GM04503 (cell line): ENCODE measurements at regions not wholly inside any gene's neighbourhood (a gene's known extent, or its start where the extent isn't known, plus 50 kb on each side); places are given as distances from the start of the nearest gene placed in this dataset.
A peak's percentile ranks its signal among the peaks of the same experiment; 100 is the strongest.
"Not testable (repeated sequence)": the region's sequence is repeated elsewhere in the genome, so short reads cannot be mapped to it uniquely, and the experiment has no call there.

Experiments used
- DNase-seq: peaks from one replicate; pipeline ENCODE4 v3.0.0-alpha.2; 2012; ENCODE audit warnings: low read depth

- DNase-seq = no peak
These were observed 54.0 kb upstream of the ANKRD28 start for GRCh38 chr3:15851735-15852134.

DNA sequence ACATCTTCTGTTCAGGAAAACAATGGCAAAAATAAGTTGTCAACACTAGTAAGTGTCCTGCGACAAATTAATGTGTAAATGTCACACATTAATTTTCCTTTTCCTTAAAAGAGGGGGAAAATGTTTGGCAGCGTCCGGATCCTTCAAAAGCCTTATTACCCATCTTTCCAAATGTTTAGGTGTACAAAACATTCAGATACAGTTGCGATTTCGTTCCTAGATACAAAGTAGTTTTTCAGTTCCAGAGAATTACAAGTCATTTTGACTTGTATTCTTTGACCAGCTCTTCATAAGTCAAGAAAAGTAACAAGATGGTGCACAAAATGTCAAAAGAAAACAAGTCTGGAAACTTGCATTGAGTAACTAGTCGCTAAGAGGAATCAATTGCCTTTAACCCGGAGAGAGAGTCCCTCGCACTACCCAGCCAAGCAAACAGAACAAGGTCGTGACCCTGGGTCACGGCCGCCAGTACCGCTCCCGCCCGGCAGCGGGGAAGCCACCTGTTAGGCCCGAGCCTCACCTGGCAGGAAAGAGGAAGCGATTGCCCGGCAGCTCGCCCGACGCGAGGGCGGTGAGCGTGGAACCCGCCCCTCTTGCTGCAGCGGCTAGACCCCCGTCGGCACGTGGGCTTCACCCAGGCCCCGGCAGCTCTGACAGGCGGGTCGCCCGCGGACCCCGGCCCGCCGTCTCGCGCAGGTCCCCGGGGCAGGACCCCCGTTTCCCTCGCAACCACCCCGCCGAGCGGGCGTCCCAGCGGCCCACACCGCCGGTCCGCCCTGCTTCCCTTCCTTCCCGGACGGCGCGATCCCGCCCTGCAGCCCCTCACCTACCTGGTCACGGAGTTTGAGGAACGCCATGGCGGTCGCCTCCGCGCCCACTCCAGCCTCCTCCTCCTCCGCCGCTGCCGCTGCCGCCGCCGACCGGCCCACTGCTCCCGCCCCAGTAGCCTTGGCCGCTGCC is 61.0 kb upstream of the ANKRD28 start:
- no peak for DNase-seq

DNA sequence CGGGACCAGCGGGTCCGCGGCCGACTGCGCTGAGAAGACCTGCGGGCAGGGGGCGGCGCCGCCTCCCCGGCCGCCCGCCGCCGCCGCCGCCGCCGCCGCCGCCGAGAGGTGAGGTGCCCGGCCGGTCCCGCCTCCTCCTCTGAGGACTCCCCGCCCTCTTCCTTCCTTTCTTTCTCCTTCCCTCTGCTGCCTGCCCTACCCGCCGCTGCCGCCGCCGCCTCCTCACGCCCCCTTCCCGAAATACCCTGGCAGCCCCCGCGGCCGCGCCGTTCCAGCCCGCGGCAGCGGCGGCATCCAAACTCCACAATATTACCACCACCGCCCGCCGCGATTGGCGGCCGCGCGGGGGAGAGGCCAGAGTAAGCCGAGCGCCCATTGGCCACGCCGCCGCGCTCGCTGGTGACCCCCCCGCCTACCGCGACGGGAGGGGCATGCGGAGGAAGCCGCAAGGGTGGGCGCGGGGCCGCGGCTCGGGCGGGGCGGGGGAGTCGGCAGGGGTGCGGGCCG is 61.8 kb upstream of the ANKRD28 start:
- DNase-seq = peak; percentile 25

GRCh38 chr3:15860014-15860934 is 62.5 kb upstream of the ANKRD28 start:
- DNase-seq = peak; percentile 21

- DNase-seq = no peak
These were observed 63.4 kb upstream of the ANKRD28 start for GRCh38 chr3:15861163-15861562.

DNA sequence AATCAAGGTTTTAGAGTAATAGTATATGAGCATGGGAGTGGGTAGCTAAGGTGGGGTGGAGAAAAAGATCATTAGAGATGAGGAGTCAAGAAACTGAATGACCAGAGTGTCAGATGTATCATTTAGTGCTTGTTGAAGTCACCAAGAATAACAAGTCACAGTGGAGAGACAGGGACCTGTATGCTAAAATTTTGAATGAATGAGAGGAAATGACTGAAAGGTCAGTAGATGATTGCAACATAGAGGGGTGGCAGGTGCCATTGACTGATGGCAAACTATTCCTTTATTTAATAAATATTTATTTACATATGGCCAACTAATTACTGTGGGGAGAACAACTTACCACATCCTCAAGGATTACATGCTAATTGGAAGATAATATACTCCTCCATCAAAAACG is 75.0 kb upstream of the ANKRD28 start:
- no peak for DNase-seq

DNA sequence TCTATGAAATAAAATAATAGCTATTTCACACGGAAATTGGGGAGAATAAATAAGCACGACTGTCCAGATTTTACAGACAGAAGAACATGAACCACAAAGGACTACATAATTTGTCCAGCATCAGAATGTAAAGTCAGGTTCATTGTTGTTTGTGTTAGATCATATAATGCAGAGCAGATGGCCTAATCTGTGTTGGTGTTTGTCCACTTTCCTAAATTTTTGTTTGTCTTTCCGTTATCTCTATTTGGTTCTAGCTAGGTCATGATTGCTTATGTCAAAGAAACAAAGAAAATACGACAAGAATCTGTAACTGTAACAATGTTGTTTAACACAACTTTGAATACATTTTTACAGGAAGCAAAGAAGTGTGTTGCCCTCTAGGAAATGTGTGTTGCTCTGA is 75.6 kb upstream of the ANKRD28 start:
- DNase-seq = no peak

DNA sequence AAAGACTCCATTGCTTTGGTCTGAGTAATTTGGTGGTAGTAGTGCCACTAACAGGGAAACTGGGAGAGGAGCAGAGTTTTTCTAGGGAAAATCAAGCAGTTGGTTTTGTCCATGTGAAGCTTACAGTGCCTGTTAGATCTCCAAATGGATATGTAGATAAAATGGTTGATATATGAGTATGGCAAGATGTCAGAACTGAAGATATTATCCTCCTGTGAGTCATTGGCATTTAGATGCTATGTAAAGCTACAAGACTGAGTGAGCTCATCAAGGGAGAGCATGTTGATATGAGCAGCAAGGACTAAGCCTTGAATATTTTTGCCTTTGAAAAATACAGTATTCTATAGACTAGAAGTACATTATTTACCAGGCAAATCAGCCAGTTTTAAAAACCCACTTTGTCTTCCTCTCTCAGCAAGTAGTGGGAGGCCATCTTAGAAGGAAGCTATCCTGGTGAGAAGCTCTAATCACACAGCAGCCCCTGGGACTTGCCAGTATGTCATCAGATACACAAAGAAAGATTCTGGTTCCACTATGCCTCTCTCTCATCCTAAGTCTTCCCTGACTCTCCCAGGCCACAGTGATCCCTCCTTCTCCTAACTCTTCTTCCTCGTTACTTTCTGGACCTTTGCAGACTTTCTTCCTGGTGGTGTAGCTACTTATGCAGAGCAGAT is 77.4 kb upstream of the ANKRD28 start:
- DNase-seq = peak; percentile 53

DNA sequence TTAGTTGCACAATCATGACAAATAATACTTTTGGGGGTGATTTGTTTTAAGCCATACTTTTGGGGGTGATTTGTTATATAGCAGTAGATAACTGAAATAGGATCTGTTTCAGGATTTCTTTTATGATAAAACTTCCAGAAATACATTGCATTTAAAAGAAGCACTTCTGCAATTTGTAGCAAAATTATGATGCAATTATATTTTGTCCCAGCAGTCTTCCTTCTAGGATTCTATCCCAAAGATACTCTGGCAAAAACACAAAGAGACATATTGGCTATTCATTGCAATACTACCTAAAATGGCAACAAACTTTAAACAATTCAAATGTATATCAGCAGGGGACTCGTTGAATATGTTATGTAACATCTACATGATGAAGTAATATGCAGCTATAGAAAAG is 78.9 kb upstream of the ANKRD28 start:
- no peak for DNase-seq

- DNase-seq = no peak
These were observed 80.0 kb upstream of the ANKRD28 start for GRCh38 chr3:15877813-15878212.

DNA sequence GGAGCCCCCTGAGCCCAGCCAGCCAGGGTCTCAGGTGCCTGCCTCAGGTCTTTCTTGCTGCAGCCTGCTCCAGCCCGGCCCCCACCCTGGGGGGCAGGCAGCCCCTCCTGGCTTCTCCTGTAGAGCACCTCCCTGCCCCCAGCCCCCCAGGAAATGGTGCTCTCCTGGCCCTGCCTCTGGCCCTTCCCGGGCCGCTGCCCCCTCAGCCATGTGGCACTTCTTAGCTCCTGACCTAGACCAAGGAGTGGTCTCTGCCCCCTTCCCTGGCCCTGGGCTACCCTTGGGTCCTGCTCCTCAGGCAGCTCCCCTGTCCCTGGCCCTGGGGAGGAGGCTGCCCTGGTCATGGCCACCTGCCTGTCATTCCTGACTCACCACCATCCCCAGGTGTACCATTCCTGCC is 82.0 kb upstream of the ANKRD28 start:
- not testable (repeated sequence) for DNase-seq

DNA sequence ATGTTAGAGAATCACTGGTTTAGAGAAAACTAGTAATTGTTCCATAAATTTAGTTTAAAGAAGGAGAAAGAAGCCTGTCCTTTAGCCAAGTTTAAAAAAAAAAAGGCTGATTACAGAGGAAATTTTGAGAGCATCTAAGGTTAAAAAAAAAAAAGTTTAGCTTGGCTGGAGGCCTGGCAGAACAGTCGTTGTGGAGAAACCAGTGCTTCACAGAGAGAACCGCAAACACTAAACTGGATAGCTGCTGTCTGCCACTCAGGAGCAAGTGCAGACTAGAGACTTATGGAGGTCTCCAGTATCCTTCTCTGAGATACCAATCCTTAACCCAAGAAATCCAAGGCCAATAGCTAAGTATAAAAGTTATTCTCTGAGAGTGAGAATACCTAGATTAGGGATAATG is 84.8 kb upstream of the ANKRD28 start:
- no peak for DNase-seq

DNA sequence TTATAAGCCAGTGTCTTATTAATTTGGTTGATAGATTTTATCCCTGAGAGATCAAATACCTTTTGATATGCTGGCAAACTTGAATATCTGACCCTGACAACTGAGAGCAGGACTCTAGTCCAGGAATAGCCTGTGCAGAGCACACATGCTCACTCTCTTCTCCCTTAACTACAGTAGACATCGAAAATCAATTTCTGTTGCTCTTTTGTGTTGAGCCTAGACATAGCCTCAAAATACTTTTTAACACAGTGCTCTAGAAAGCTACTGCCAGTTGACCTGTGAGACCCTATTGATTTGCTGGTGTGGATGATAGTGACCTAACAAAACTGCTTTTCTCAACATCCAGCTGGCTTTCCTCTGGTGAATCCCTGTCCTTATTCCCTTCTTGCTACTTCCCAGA is 86.4 kb upstream of the ANKRD28 start:
- no peak for DNase-seq

DNA sequence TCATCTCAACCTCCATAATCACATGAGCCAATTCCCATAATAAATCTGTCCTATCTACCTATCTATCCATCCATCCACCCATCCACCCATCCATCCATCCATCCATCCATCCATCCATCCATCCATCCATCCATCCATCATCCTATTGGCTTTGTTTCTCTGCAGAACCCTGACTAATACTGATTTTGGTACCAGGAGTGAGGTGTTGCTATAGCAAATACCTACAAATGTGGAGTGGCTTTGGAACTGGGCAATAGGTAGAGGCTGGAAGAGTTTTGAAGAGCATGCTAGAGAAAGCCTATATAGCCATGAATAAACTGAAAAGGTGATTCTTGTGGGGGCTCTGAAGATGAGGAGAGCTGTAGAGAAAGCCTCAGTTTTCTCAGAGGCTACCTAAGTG is 88.7 kb upstream of the ANKRD28 start:
- DNase-seq = no peak

- DNase-seq = no peak
These were observed 89.5 kb upstream of the ANKRD28 start for GRCh38 chr3:15887261-15887660.

DNA sequence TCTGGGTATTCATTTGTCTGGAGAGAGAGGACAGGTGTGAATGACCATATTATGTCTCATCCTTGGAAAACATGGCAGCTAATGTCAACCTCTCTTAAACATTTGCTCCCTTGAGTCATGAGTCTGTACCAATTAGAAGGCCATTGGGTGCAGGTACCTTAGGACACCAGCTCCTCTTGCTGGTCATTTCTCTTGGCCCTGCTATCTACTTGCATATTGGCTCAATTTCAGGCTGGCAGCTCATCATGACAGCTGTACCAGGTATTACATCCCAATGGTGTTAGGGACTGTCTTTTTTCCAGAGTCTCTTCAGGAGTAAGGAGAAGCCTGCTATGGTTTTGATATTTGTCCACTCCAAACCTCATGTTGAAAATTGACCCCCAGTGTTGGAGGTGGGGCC is 92.2 kb upstream of the ANKRD28 start:
- no peak for DNase-seq

DNA sequence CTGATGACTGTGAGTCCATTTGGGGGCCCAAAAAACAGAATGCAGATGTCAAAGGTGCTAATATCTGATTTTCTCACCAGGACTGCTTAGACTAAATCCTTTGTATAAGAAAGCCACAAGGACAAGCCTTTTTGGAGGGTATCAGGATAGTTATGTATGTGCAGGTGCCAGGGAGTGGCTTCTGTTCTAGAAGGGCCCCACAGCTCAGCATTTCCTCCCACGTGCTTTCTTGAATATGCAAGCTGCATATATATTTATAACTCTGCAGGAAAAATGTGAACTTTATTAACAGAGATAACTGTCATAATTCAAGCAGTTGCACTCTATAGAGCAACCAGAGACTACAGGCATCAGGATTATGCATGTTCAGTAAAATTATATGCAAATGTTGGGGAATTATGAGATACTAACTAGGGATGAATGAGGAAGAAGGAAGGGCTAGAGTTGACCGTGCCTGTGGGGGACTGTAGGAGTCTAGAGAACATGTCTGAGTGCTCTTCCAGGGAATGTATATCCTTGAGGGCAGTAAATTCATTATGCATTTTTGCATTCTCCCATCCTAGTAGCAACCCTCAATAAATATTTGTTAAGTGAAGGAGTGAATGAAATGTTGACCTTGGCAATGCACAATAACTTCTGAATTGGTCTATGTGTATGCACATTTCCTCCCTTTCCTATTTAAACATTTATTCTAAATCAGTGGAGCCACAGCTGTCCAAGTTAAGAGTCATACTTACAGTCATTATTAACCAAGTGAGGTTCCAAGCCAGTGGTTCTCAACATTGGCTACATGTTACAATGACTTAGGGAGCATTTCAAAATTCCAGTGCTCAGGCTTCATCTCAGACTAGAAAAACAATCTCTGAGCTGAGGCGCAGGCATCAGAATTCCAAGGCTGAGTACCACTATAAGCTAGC is 94.8 kb upstream of the ANKRD28 start:
- DNase-seq = peak; percentile 11

DNA sequence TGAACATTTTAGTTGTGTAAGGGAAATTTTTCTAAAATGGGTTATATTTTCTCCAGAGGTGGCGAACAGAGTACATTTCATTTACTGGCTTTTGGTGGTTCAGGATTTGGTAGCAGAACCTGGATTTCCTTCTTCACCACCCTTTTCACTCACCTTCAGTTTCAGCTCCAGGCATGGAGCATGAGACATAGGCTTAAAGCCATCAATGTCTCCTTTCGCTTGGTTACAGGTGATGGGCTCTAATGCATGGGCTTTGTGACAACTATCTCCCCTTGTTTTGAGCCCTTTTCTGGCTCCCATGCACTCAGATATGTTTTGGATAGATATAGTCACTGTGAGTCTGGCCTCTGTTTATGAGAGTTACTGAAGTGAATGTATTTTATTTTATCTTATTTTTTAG is 96.6 kb upstream of the ANKRD28 start:
- no peak for DNase-seq

GRCh38 chr3:15896500-15896899 is 98.7 kb upstream of the ANKRD28 start:
- DNase-seq = no peak

GRCh38 chr3:15899388-15899787 is 101.6 kb upstream of the ANKRD28 start:
- peak; percentile 32 for DNase-seq

GRCh38 chr3:15903164-15903563 is 105.4 kb upstream of the ANKRD28 start:
- no peak for DNase-seq
